ENCODE measurements at regions not wholly inside any gene's neighbourhood (a gene's known extent, or its start where the extent isn't known, plus 50 kb on each side); places are given as distances from the start of the nearest gene placed in this dataset.

DNA sequence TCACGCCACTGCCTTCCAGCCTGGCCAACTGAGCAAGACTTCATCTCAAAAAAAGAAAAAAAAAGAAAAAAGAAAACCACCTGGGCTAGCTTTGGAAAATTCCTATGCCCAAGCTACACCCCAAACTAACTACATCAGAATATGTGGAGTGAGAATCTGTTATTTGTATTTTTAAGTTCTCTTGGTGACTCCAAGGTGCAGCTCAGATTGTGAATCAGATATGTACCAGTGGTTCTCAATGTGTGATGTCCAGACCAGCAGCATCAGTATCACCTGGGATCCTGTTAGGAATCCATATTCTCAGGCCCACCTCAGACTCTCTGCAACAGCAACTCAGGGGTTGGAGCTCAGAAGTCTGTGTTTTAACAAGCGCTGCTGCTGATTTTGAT, 376.8 kb downstream of the EDEM1 start:
- no peak for TF ChIP-seq POLR2A (IDR thresholded peaks at IDR 0.05)
- TF ChIP-seq, protein P1, sequence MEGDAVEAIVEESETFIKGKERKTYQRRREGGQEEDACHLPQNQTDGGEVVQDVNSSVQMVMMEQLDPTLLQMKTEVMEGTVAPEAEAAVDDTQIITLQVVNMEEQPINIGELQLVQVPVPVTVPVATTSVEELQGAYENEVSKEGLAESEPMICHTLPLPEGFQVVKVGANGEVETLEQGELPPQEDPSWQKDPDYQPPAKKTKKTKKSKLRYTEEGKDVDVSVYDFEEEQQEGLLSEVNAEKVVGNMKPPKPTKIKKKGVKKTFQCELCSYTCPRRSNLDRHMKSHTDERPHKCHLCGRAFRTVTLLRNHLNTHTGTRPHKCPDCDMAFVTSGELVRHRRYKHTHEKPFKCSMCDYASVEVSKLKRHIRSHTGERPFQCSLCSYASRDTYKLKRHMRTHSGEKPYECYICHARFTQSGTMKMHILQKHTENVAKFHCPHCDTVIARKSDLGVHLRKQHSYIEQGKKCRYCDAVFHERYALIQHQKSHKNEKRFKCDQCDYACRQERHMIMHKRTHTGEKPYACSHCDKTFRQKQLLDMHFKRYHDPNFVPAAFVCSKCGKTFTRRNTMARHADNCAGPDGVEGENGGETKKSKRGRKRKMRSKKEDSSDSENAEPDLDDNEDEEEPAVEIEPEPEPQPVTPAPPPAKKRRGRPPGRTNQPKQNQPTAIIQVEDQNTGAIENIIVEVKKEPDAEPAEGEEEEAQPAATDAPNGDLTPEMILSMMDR (IDR thresholded peaks at IDR 0.05), result no peak

Data from testis (tissue), 2 donors.